GM12878 (cell line): ENCODE measurements at regions not wholly inside any gene's neighbourhood (a gene's known extent, or its start where the extent isn't known, plus 50 kb on each side); places are given as distances from the start of the nearest gene placed in this dataset.

Source experiments
- CBX5 ChIP-seq: sonication (generic); IDR thresholded peaks from 2 replicates; pipeline ENCODE4 v1.6.1; 2016; ENCODE audit warnings: low read depth, moderate library complexity, mild to moderate bottlenecking, inconsistent platforms
- EP300 ChIP-seq, 2 experiments: fragments of 150-350 bp in 1 of 2; IDR thresholded peaks; 2 replicates each; pipeline ENCODE4 v1.6.1; 2011 to 2012; ENCODE audit warnings: low read depth in 2 of 2, low read length in 2 of 2, borderline replicate concordance in 1 of 2, improper control_type of control experiment in 1 of 2, inconsistent platforms in 1 of 2; ENCODE audit not compliant: control insufficient read depth in 1 of 2
- JUND ChIP-seq: IDR thresholded peaks from 2 replicates; pipeline ENCODE4 v1.6.1; 2012; ENCODE audit warnings: low read depth, mild to moderate bottlenecking, low read length, improper control_type of control experiment, moderate library complexity
- POLR2A ChIP-seq: IDR thresholded peaks from 2 replicates; pipeline ENCODE4 v1.6.1; 2011; ENCODE audit warnings: low read depth, mild to moderate bottlenecking, low read length
- RFX5 ChIP-seq: IDR thresholded peaks from 2 replicates; pipeline ENCODE4 v1.6.1; 2011; ENCODE audit warnings: low read depth, low read length, improper control_type of control experiment
- SRF ChIP-seq, 2 experiments: IDR thresholded peaks; 2 replicates each; pipeline ENCODE4 v1.6.1; 2011; ENCODE audit warnings: low read depth in 2 of 2, low read length in 2 of 2, mild to moderate bottlenecking in 1 of 2, moderate library complexity in 1 of 2
- YY1 ChIP-seq: IDR thresholded peaks from 2 replicates; pipeline ENCODE4 v1.6.1; 2011; ENCODE audit warnings: low read depth, mild to moderate bottlenecking, low read length
- TF ChIP-seq, protein P1 (sequence below): fragments of 450-650 bp; formaldehyde crosslinking; IDR thresholded peaks from 2 replicates; pipeline ENCODE4 v1.4.0; 2020; ENCODE audit warnings: mild to moderate bottlenecking, moderate library complexity
- TF ChIP-seq, protein P2 (sequence below): IDR thresholded peaks from 2 replicates; pipeline ENCODE4 v1.6.1; 2012; ENCODE audit warnings: mild to moderate bottlenecking, low read depth, low read length
- TF ChIP-seq, protein P3 (sequence below), 3 experiments: IDR thresholded peaks in 2 of 3; conservative IDR thresholded peaks in 1 of 3; 2 replicates each; pipeline ENCODE4 v1.5.1; 2011; ENCODE audit warnings: low read depth in 3 of 3, low read length in 3 of 3, mild to moderate bottlenecking in 3 of 3, control low read depth in 2 of 3, moderate library complexity in 2 of 3, inconsistent platforms in 1 of 3, mixed read lengths in 1 of 3; ENCODE audit not compliant: control insufficient read depth in 2 of 3, insufficient read depth in 1 of 3; ENCODE audit errors: extremely low read depth in 1 of 3
- TF ChIP-seq, protein P4 (sequence below): IDR thresholded peaks from 2 replicates; pipeline ENCODE4 v1.6.1; 2011; ENCODE audit warnings: mild to moderate bottlenecking, low read depth, low read length, moderate library complexity; ENCODE audit not compliant: insufficient replicate concordance

DNA sequence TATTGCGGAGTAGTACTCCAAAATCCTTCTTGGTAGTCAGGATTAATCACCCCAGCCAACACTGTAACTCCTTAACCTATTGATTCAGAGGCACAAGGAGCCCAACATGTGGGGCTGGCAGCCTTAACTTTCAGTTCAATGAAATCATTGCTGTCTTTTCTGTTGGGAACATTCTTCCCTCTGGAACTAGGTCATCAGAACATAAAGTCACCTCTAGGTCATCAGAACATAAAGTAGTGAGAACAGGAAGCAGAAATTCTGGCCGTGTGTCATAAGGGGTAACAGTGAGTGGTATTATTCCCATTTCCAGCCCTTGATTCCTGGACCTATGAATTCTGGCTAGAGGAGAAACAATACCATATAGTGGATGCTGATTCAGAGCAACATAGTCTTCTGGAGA is 71.5 kb upstream of the TNIK start:
- TF ChIP-seq JUND, result no peak
- TF ChIP-seq, protein P1, sequence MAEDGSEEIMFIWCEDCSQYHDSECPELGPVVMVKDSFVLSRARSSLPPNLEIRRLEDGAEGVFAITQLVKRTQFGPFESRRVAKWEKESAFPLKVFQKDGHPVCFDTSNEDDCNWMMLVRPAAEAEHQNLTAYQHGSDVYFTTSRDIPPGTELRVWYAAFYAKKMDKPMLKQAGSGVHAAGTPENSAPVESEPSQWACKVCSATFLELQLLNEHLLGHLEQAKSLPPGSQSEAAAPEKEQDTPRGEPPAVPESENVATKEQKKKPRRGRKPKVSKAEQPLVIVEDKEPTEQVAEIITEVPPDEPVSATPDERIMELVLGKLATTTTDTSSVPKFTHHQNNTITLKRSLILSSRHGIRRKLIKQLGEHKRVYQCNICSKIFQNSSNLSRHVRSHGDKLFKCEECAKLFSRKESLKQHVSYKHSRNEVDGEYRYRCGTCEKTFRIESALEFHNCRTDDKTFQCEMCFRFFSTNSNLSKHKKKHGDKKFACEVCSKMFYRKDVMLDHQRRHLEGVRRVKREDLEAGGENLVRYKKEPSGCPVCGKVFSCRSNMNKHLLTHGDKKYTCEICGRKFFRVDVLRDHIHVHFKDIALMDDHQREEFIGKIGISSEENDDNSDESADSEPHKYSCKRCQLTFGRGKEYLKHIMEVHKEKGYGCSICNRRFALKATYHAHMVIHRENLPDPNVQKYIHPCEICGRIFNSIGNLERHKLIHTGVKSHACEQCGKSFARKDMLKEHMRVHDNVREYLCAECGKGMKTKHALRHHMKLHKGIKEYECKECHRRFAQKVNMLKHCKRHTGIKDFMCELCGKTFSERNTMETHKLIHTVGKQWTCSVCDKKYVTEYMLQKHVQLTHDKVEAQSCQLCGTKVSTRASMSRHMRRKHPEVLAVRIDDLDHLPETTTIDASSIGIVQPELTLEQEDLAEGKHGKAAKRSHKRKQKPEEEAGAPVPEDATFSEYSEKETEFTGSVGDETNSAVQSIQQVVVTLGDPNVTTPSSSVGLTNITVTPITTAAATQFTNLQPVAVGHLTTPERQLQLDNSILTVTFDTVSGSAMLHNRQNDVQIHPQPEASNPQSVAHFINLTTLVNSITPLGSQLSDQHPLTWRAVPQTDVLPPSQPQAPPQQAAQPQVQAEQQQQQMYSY (CRISPR knock-in tag), result no peak
- TF ChIP-seq, protein P2, sequence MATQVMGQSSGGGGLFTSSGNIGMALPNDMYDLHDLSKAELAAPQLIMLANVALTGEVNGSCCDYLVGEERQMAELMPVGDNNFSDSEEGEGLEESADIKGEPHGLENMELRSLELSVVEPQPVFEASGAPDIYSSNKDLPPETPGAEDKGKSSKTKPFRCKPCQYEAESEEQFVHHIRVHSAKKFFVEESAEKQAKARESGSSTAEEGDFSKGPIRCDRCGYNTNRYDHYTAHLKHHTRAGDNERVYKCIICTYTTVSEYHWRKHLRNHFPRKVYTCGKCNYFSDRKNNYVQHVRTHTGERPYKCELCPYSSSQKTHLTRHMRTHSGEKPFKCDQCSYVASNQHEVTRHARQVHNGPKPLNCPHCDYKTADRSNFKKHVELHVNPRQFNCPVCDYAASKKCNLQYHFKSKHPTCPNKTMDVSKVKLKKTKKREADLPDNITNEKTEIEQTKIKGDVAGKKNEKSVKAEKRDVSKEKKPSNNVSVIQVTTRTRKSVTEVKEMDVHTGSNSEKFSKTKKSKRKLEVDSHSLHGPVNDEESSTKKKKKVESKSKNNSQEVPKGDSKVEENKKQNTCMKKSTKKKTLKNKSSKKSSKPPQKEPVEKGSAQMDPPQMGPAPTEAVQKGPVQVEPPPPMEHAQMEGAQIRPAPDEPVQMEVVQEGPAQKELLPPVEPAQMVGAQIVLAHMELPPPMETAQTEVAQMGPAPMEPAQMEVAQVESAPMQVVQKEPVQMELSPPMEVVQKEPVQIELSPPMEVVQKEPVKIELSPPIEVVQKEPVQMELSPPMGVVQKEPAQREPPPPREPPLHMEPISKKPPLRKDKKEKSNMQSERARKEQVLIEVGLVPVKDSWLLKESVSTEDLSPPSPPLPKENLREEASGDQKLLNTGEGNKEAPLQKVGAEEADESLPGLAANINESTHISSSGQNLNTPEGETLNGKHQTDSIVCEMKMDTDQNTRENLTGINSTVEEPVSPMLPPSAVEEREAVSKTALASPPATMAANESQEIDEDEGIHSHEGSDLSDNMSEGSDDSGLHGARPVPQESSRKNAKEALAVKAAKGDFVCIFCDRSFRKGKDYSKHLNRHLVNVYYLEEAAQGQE, result no peak
- TF ChIP-seq, protein P3, sequence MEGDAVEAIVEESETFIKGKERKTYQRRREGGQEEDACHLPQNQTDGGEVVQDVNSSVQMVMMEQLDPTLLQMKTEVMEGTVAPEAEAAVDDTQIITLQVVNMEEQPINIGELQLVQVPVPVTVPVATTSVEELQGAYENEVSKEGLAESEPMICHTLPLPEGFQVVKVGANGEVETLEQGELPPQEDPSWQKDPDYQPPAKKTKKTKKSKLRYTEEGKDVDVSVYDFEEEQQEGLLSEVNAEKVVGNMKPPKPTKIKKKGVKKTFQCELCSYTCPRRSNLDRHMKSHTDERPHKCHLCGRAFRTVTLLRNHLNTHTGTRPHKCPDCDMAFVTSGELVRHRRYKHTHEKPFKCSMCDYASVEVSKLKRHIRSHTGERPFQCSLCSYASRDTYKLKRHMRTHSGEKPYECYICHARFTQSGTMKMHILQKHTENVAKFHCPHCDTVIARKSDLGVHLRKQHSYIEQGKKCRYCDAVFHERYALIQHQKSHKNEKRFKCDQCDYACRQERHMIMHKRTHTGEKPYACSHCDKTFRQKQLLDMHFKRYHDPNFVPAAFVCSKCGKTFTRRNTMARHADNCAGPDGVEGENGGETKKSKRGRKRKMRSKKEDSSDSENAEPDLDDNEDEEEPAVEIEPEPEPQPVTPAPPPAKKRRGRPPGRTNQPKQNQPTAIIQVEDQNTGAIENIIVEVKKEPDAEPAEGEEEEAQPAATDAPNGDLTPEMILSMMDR (IDR thresholded peaks at IDR 0.05 in 2 of 3, conservative IDR thresholded peaks at IDR 0.05 in 1 of 3; ENCODE audit: control insufficient read depth in 2 of 3, extremely low read depth in 1 of 3, insufficient read depth in 1 of 3, low read depth in 3 of 3, low read length in 3 of 3), result no peak
- TF ChIP-seq CBX5, result no peak
- no peak for TF ChIP-seq POLR2A
- no peak for TF ChIP-seq EP300 (IDR thresholded peaks at IDR 0.05; ENCODE audit: borderline replicate concordance in 1 of 2, control insufficient read depth in 1 of 2, low read depth in 2 of 2, low read length in 2 of 2)
- TF ChIP-seq SRF (IDR thresholded peaks at IDR 0.05; ENCODE audit: low read depth in 2 of 2, low read length in 2 of 2), result no peak
- TF ChIP-seq, protein P4, sequence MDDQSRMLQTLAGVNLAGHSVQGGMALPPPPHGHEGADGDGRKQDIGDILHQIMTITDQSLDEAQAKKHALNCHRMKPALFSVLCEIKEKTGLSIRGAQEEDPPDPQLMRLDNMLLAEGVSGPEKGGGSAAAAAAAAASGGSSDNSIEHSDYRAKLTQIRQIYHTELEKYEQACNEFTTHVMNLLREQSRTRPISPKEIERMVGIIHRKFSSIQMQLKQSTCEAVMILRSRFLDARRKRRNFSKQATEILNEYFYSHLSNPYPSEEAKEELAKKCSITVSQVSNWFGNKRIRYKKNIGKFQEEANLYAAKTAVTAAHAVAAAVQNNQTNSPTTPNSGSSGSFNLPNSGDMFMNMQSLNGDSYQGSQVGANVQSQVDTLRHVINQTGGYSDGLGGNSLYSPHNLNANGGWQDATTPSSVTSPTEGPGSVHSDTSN, result no peak
- TF ChIP-seq YY1, result no peak
- no peak for TF ChIP-seq RFX5
